CD14-positive monocyte (primary cell): ENCODE measurements at regions not wholly inside any gene's neighbourhood (a gene's known extent, or its start where the extent isn't known, plus 50 kb on each side); places are given as distances from the start of the nearest gene placed in this dataset.

Experiments used
- DNase-seq, 3 donors: peaks; one replicate each; pipeline ENCODE4 v3.0.0-alpha.2; 2011 to 2022
- H2AFZ ChIP-seq: 2 replicates; pipeline ENCODE4 v1.6.0; 2012; ENCODE audit warnings: mild to moderate bottlenecking, low read depth, low read length, inconsistent platforms; ENCODE audit not compliant: insufficient read depth, poor library complexity, severe bottlenecking
- H3K27ac ChIP-seq, 2 donors: 1 replicate in 1 of 2; 2 replicates in 1 of 2; pipeline ENCODE4 v1.5.1; 2012 to 2013; ENCODE audit warnings: low read length in 2 of 2, control low read depth in 1 of 2, inconsistent platforms in 1 of 2, low read depth in 1 of 2, mild to moderate bottlenecking in 1 of 2
- H3K27me3 ChIP-seq, 2 donors: one replicate each; pipeline versions ENCODE4 v1.6.0 to v1.6.1; 2011 to 2013; ENCODE audit warnings: low read length in 2 of 2; ENCODE audit not compliant: control insufficient read depth in 2 of 2, insufficient read depth in 2 of 2
- H3K36me3 ChIP-seq, 2 donors: replicated peaks in 1 of 2; 1 replicate in 1 of 2; 2 replicates in 1 of 2; pipeline versions ENCODE4 v1.5.1 to v1.6.1; 2012 to 2013; ENCODE audit warnings: low read length in 2 of 2, control low read depth in 1 of 2, inconsistent platforms in 1 of 2, mild to moderate bottlenecking in 1 of 2; ENCODE audit not compliant: insufficient read depth in 2 of 2, control insufficient read depth in 1 of 2
- H3K4me1 ChIP-seq, 2 donors: 1 replicate in 1 of 2; 2 replicates in 1 of 2; pipeline versions ENCODE4 v1.5.1 to v1.6.1; 2012 to 2013; ENCODE audit warnings: low read length in 2 of 2, control low read depth in 1 of 2, inconsistent platforms in 1 of 2, mild to moderate bottlenecking in 1 of 2, moderate library complexity in 1 of 2; ENCODE audit not compliant: insufficient read depth in 2 of 2, control insufficient read depth in 1 of 2
- H3K4me2 ChIP-seq: replicated peaks from 2 replicates; pipeline ENCODE3; 2012; ENCODE audit warnings: low read length, moderate library complexity, mild to moderate bottlenecking; ENCODE audit not compliant: poor library complexity, severe bottlenecking; ENCODE audit errors: extremely low read depth
- H3K4me3 ChIP-seq, 3 experiments: fragments of 200-600 bp in 1 of 3; sonication (generic) in 1 of 3; replicated peaks in 1 of 3; 1 replicate in 2 of 3; 2 replicates in 1 of 3; pipeline ENCODE4 v1.5.1; 2011 to 2013; ENCODE audit warnings: low read length in 3 of 3, mild to moderate bottlenecking in 3 of 3, control low read depth in 2 of 3, low read depth in 2 of 3, inconsistent platforms in 1 of 3, moderate library complexity in 1 of 3
- H3K79me2 ChIP-seq: 2 replicates; pipeline ENCODE4 v1.6.0; 2012; ENCODE audit warnings: mild to moderate bottlenecking, control low read depth, inconsistent platforms, low read length, moderate library complexity; ENCODE audit not compliant: insufficient read depth
- H3K9ac ChIP-seq: 2 replicates; pipeline ENCODE4 v1.6.0; 2017; ENCODE audit warnings: low read length, mild to moderate bottlenecking; ENCODE audit not compliant: insufficient read depth, poor library complexity, severe bottlenecking
- H3K9me3 ChIP-seq, 2 donors: replicated peaks in 1 of 2; 1 replicate in 1 of 2; 2 replicates in 1 of 2; pipeline versions ENCODE4 v1.5.1 to v1.6.1; 2012 to 2013; ENCODE audit warnings: low read length in 2 of 2, control low read depth in 1 of 2; ENCODE audit not compliant: control insufficient read depth in 1 of 2, insufficient read depth in 1 of 2
- H4K20me1 ChIP-seq: 2 replicates; pipeline ENCODE4 v1.6.0; 2012; ENCODE audit warnings: mild to moderate bottlenecking, low read length, control low read depth, moderate library complexity; ENCODE audit not compliant: insufficient read depth
- H3K27ac Mint-ChIP-seq, 7 donors: one replicate each; pipeline ENCODE4 v1.8.0; 2020; ENCODE audit warnings: mild to moderate bottlenecking in 7 of 7, mixed read lengths in 7 of 7, moderate library complexity in 6 of 7, inconsistent platforms in 2 of 7
- H3K27me3 Mint-ChIP-seq, 3 donors: one replicate each; pipeline ENCODE4 v1.8.0; 2021 to 2022; ENCODE audit warnings: low read depth in 3 of 3, mild to moderate bottlenecking in 3 of 3, mixed read lengths in 3 of 3, moderate library complexity in 3 of 3, inconsistent platforms in 1 of 3
- H3K36me3 Mint-ChIP-seq, 2 donors: one replicate each; pipeline ENCODE4 v1.8.0; 2020; ENCODE audit warnings: mixed read lengths in 2 of 2, inconsistent platforms in 1 of 2, mild to moderate bottlenecking in 1 of 2
- H3K4me1 Mint-ChIP-seq: one replicate; pipeline ENCODE4 v1.8.0; 2020; ENCODE audit warnings: mild to moderate bottlenecking, mixed read lengths
- H3K4me3 Mint-ChIP-seq, 2 donors: one replicate each; pipeline ENCODE4 v1.8.0; 2020; ENCODE audit warnings: mild to moderate bottlenecking in 2 of 2, mixed read lengths in 2 of 2, moderate library complexity in 1 of 2
- H3K9me3 Mint-ChIP-seq, 7 donors: one replicate each; pipeline ENCODE4 v1.8.0; 2020 to 2022; ENCODE audit warnings: mixed read lengths in 7 of 7, mild to moderate bottlenecking in 6 of 7, moderate library complexity in 6 of 7, inconsistent platforms in 2 of 7
- WGBS: methylation state at CpG from one replicate; pipeline ENCODE4 v1.1.5; 2013; ENCODE audit warnings: missing lambda C conversion rate; ENCODE audit not compliant: insufficient coverage; 5-methylcytosine and 5-hydroxymethylcytosine counted together
- intact Hi-C, 2 donors: fragments of 100-400 bp; cut with micrococcal nuclease; formaldehyde crosslinking; loops; one replicate each; pipeline versions ENCODE4 v1.15.0 to v1.15.1; 2023
- TF ChIP-seq, protein P1 (sequence below): fragments of 200-600 bp; IDR thresholded peaks from one replicate; pipeline ENCODE4 v1.8.0; 2022; ENCODE audit warnings: antibody characterized with exemption, mild to moderate bottlenecking

DNA sequence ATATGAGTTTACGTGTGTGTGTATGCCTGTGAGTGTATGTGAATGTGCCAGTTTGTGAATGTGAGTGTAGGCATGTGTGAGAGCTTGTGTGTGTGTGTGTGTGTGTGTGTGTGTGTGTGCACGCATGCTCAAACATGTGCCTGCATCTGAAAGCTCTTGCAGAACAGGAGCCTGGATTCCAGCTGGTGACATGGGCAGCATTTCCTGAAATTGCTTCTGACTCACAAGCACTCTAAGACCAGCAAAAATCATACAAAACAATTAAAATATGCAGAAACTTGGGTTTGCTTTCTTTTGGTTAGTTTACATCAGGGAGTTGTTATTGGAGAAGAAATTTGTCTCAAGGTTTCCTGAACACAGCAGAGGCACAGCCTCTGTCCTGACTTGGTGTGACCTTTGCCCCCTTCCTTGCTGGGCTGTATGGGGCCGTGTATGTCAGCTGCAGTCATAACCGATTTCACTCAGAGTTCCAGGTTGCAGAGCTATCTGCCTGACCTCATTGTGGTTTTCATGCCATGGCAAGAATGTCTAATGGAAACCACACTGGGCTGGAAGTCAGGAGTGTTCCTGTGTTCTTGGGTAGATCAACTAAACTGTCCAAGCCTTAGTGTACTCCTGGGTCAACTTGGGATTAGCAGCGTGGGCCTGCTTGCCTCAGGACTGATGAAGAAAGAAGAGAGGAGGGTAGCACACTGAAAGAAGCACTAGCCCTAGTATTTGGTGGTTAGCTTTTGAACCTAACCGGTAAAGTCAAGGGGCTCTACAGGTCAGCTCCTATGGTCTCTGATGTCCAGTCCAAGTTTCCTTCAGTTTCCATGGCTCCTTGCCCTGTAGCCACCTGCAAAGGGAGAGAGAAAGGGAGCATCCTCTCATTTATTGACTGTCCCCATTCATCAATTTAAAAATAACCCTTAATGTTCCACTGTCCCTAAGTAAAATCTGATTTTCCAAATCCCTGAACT lies 143.7 kb downstream of the SNX19 start:
- H3K79me2 ChIP-seq = no peaks in the 10 kb centered on the region
- H3K27me3 ChIP-seq = no peaks in the 10 kb centered on the region
- Mint-ChIP-seq H3K36me3 (no peaks in the 10 kb centered on the region), H3K4me1 (no peaks in the 10 kb centered on the region), H3K27ac (no peak overlapping the region), H3K27me3 (peaks cover 0 to 6% (median 1%) of the 10 kb centered on the region in 3 donors), H3K9me3 (peaks cover 0 to 7% (median 0%) of the 10 kb centered on the region in 7 donors), H3K4me3 (no peak overlapping the region)
- WGBS = 53% methylated on average over 4 of the region's 6 CpGs
- no peak for DNase-seq
- H3K27ac ChIP-seq = no peak overlapping the region
- H3K4me3 ChIP-seq = no peak overlapping the region
- H3K9me3 ChIP-seq = peaks cover 0 to 3% of the 10 kb centered on the region in 2 donors
- no peak overlapping the region for H3K9ac ChIP-seq
- no peak overlapping the region for H2AFZ ChIP-seq
- H3K36me3 ChIP-seq = no peaks in the 10 kb centered on the region
- H3K4me1 ChIP-seq = no peaks in the 10 kb centered on the region
- H4K20me1 ChIP-seq = no peaks in the 10 kb centered on the region
- TF ChIP-seq, protein P1, sequence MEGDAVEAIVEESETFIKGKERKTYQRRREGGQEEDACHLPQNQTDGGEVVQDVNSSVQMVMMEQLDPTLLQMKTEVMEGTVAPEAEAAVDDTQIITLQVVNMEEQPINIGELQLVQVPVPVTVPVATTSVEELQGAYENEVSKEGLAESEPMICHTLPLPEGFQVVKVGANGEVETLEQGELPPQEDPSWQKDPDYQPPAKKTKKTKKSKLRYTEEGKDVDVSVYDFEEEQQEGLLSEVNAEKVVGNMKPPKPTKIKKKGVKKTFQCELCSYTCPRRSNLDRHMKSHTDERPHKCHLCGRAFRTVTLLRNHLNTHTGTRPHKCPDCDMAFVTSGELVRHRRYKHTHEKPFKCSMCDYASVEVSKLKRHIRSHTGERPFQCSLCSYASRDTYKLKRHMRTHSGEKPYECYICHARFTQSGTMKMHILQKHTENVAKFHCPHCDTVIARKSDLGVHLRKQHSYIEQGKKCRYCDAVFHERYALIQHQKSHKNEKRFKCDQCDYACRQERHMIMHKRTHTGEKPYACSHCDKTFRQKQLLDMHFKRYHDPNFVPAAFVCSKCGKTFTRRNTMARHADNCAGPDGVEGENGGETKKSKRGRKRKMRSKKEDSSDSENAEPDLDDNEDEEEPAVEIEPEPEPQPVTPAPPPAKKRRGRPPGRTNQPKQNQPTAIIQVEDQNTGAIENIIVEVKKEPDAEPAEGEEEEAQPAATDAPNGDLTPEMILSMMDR = no peak
- no peak overlapping the region for H3K4me2 ChIP-seq
- intact Hi-C loops = no loop called here

- no peaks in the 10 kb centered on the region for H3K36me3 ChIP-seq
- H3K4me1 ChIP-seq = no peaks in the 10 kb centered on the region
- no peak overlapping the region for H2AFZ ChIP-seq
- H3K79me2 ChIP-seq = no peaks in the 10 kb centered on the region
- no peaks in the 10 kb centered on the region for H3K27me3 ChIP-seq
- WGBS = no CpG with 5 or more reads among the region's 5 CpGs
- Mint-ChIP-seq H3K9me3 (peaks cover 0 to 7% (median 0%) of the 10 kb centered on the region in 7 donors), H3K4me1 (no peaks in the 10 kb centered on the region), H3K27me3 (peaks cover 0 to 3% (median 1%) of the 10 kb centered on the region in 3 donors), H3K27ac (no peak overlapping the region), H3K4me3 (no peak overlapping the region), H3K36me3 (no peaks in the 10 kb centered on the region)
- no peaks in the 10 kb centered on the region for H4K20me1 ChIP-seq
- no peak overlapping the region for H3K27ac ChIP-seq
- H3K9ac ChIP-seq = no peak overlapping the region
- peaks cover 0 to 3% of the 10 kb centered on the region in 2 donors for H3K9me3 ChIP-seq
- intact Hi-C loops = no loop called here
- no peak for DNase-seq
- TF ChIP-seq, protein P1 = no peak
- H3K4me3 ChIP-seq = no peak overlapping the region
- H3K4me2 ChIP-seq = no peak overlapping the region
These were observed 142.9 kb downstream of the SNX19 start for GRCh38 chr11:130773244-130773820.
